ENCODE measurements at regions not wholly inside any gene's neighbourhood (a gene's known extent, or its start where the extent isn't known, plus 50 kb on each side); places are given as distances from the start of the nearest gene placed in this dataset.

- no peaks in the 10 kb centered on the region for H3K9me2 ChIP-seq (replicated peaks; ENCODE audit: low read length)
- H3K4me3 ChIP-seq (ENCODE audit: low read length) = no peak overlapping the region
- ChIA-PET CTCF (interaction anchor here (0.6 kb wide), 1 partner anchor 129 kb away, joined by 4 read pairs; no protein-coding TSS in a partner anchor), POLR2A (ENCODE audit: unreplicated experiment) (interaction anchor here (0.6 kb wide), 1 partner anchor 30 kb away, joined by 3 read pairs; no protein-coding TSS in a partner anchor)
- H3K9ac ChIP-seq (ENCODE audit: low read length) = no peak overlapping the region
- no peaks in the 10 kb centered on the region for H3K27me3 ChIP-seq (ENCODE audit: low read length)
- H3K4me2 ChIP-seq (ENCODE audit: low read length) = no peak overlapping the region
- TF ChIP-seq, protein P1, sequence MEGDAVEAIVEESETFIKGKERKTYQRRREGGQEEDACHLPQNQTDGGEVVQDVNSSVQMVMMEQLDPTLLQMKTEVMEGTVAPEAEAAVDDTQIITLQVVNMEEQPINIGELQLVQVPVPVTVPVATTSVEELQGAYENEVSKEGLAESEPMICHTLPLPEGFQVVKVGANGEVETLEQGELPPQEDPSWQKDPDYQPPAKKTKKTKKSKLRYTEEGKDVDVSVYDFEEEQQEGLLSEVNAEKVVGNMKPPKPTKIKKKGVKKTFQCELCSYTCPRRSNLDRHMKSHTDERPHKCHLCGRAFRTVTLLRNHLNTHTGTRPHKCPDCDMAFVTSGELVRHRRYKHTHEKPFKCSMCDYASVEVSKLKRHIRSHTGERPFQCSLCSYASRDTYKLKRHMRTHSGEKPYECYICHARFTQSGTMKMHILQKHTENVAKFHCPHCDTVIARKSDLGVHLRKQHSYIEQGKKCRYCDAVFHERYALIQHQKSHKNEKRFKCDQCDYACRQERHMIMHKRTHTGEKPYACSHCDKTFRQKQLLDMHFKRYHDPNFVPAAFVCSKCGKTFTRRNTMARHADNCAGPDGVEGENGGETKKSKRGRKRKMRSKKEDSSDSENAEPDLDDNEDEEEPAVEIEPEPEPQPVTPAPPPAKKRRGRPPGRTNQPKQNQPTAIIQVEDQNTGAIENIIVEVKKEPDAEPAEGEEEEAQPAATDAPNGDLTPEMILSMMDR (conservative IDR thresholded peaks at IDR 0.05; ENCODE audit: low read depth, low read length) = no peak
- no peak for TF ChIP-seq EZH2phosphoT487 (IDR thresholded peaks at IDR 0.05; ENCODE audit: borderline replicate concordance, low read length)
- no peak for TF ChIP-seq EZH2 (IDR thresholded peaks at IDR 0.05; ENCODE audit: low read length, unreplicated experiment)
- H3K36me3 ChIP-seq (ENCODE audit: low read depth, low read length) = no peaks in the 10 kb centered on the region
- no peak for ATAC-seq
- H3K27ac ChIP-seq (ENCODE audit: low read length) = no peak overlapping the region
- intact Hi-C loops (cut with micrococcal nuclease) = no loop called here
- no peaks in the 10 kb centered on the region for H3K79me2 ChIP-seq (ENCODE audit: low read length)
- no peaks in the 10 kb centered on the region for H3K9me3 ChIP-seq (ENCODE audit: low read length)
- peaks cover 6% of the 10 kb centered on the region; the same call in 1 of the 2 replicates for H3K4me1 ChIP-seq (ENCODE audit: insufficient read depth, low read length)
- no peaks in the 10 kb centered on the region for H3F3A ChIP-seq (ENCODE audit: low read length, unreplicated experiment)
- DNase-seq = no peak
- H2AFZ ChIP-seq (ENCODE audit: low read length) = 0 out of 2 replicates have a peak overlapping the region, but pooled peaks have one; percentile 7
- H4K20me1 ChIP-seq (ENCODE audit: low read length) = no peaks in the 10 kb centered on the region
- BruUV-seq (replicated peaks) = no TSS peak
Measured at GRCh38 chr14:61154641-61155040, 126.5 kb downstream of the TMEM30B start.

GRCh38 chr14:61153914-61154545 is 127.1 kb downstream of the TMEM30B start:
- H3K9ac ChIP-seq (ENCODE audit: low read length) = no peak overlapping the region
- no peaks in the 10 kb centered on the region for H3K27me3 ChIP-seq (ENCODE audit: low read length)
- BruUV-seq (replicated peaks) = no TSS peak
- H3K79me2 ChIP-seq (ENCODE audit: low read length) = no peaks in the 10 kb centered on the region
- no peak overlapping the region for H3K27ac ChIP-seq (ENCODE audit: low read length)
- TF ChIP-seq, protein P1 (conservative IDR thresholded peaks at IDR 0.05; ENCODE audit: low read depth, low read length) = no peak
- TF ChIP-seq EZH2 (IDR thresholded peaks at IDR 0.05; ENCODE audit: low read length, unreplicated experiment) (no peak), EZH2phosphoT487 (IDR thresholded peaks at IDR 0.05; ENCODE audit: borderline replicate concordance, low read length) (no peak)
- H3F3A ChIP-seq (ENCODE audit: low read length, unreplicated experiment) = no peaks in the 10 kb centered on the region
- no peaks in the 10 kb centered on the region for H3K9me3 ChIP-seq (ENCODE audit: low read length)
- ATAC-seq (no peak), DNase-seq (no peak)
- H4K20me1 ChIP-seq (ENCODE audit: low read length) = no peaks in the 10 kb centered on the region
- ChIA-PET CTCF (interaction anchor here (0.6 kb wide), 1 partner anchor 128 kb away, joined by 4 read pairs; no protein-coding TSS in a partner anchor), POLR2A (ENCODE audit: unreplicated experiment) (interaction anchor here (0.6 kb wide), 1 partner anchor 29 kb away, joined by 3 read pairs; no protein-coding TSS in a partner anchor)
- no peak overlapping the region for H3K4me2 ChIP-seq (ENCODE audit: low read length)
- intact Hi-C loops (cut with micrococcal nuclease) = no loop called here
- no peak overlapping the region for H3K4me3 ChIP-seq (ENCODE audit: low read length)
- H2AFZ ChIP-seq (ENCODE audit: low read length) = no peak overlapping the region
- H3K9me2 ChIP-seq (replicated peaks; ENCODE audit: low read length) = no peaks in the 10 kb centered on the region
- peaks cover 6% of the 10 kb centered on the region; the same call in 1 of the 2 replicates for H3K4me1 ChIP-seq (ENCODE audit: insufficient read depth, low read length)
- no peaks in the 10 kb centered on the region for H3K36me3 ChIP-seq (ENCODE audit: low read depth, low read length)

DNA sequence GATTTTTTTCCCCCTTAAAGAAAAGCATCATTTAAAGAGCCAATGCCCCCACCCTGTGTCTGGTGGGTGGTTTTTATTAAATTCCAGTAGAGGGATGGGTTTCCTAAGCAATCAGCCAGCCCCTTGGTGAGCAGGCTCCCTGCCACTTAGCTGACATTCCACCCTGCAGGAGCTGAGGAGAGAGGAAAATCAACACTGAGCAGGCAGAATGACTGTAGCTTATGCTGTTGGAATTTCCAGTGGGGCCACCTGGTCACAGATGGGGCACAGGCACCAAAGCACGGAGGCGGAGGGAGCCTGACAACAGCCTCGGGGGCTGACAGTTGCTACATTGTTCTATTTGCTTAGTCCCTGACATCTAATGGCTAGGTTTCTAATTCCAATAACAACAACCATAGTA is 127.7 kb downstream of the TMEM30B start:
- CTCF ChIA-PET = interaction anchor here (1.0 kb wide), 1 partner anchor 14 kb away, joined by 3 read pairs; no protein-coding TSS in a partner anchor
- POLR2A ChIA-PET (ENCODE audit: unreplicated experiment) = no interaction called here
- Histone ChIP-seq H3K27me3 (ENCODE audit: low read length) (no peaks in the 10 kb centered on the region), H4K20me1 (ENCODE audit: low read length) (no peaks in the 10 kb centered on the region), H2AFZ (ENCODE audit: low read length) (no peak overlapping the region), H3K9me3 (ENCODE audit: low read length) (no peaks in the 10 kb centered on the region), H3K9me2 (replicated peaks; ENCODE audit: low read length) (no peaks in the 10 kb centered on the region), H3K36me3 (ENCODE audit: low read depth, low read length) (no peaks in the 10 kb centered on the region), H3K4me3 (ENCODE audit: low read length) (no peak overlapping the region), H3K79me2 (ENCODE audit: low read length) (no peaks in the 10 kb centered on the region), H3K9ac (ENCODE audit: low read length) (no peak overlapping the region), H3K27ac (ENCODE audit: low read length) (no peak overlapping the region), H3K4me2 (ENCODE audit: low read length) (no peak overlapping the region), H3K4me1 (ENCODE audit: insufficient read depth, low read length) (peaks cover 10% of the 10 kb centered on the region), H3F3A (ENCODE audit: low read length, unreplicated experiment) (no peaks in the 10 kb centered on the region)
- DNase-seq (no peak), ATAC-seq (0 out of 2 replicates have a peak, but pooled peaks have one; percentile 16)
- intact Hi-C loops (cut with micrococcal nuclease) = no loop called here
- no TSS peak for BruUV-seq (replicated peaks)
- TF ChIP-seq EZH2 (IDR thresholded peaks at IDR 0.05; ENCODE audit: low read length, unreplicated experiment) (no peak), EZH2phosphoT487 (IDR thresholded peaks at IDR 0.05; ENCODE audit: borderline replicate concordance, low read length) (no peak)
- TF ChIP-seq, protein P1 (conservative IDR thresholded peaks at IDR 0.05; ENCODE audit: low read depth, low read length) = no peak

Measured in PC-3 (cell line).